Esophagus (tissue), 2 donors: ENCODE measurements at regions not wholly inside any gene's neighbourhood (a gene's known extent, or its start where the extent isn't known, plus 50 kb on each side); places are given as distances from the start of the nearest gene placed in this dataset.

Experiments used
- H3K27ac ChIP-seq, 2 donors: one replicate each; pipeline ENCODE4 v1.5.1; 2013; ENCODE audit warnings: low read depth in 2 of 2, mild to moderate bottlenecking in 2 of 2, inconsistent platforms in 1 of 2, low read length in 1 of 2, moderate library complexity in 1 of 2
- H3K27me3 ChIP-seq, 2 donors: one replicate each; pipeline ENCODE4 v1.6.1; 2013; ENCODE audit warnings: low read length in 2 of 2, control low read depth in 1 of 2, mild to moderate bottlenecking in 1 of 2; ENCODE audit not compliant: insufficient read depth in 2 of 2, control insufficient read depth in 1 of 2
- H3K36me3 ChIP-seq, 2 donors: one replicate each; pipeline ENCODE4 v1.6.1; 2013; ENCODE audit warnings: low read length in 1 of 2; ENCODE audit not compliant: control insufficient read depth in 2 of 2, insufficient read depth in 2 of 2
- H3K4me1 ChIP-seq, 2 donors: one replicate each; pipeline ENCODE4 v1.6.1; 2013; ENCODE audit warnings: low read length in 1 of 2; ENCODE audit not compliant: control insufficient read depth in 2 of 2, insufficient read depth in 2 of 2
- H3K4me3 ChIP-seq, 2 donors: one replicate each; pipeline ENCODE4 v1.5.1; 2013; ENCODE audit warnings: low read length in 2 of 2, mild to moderate bottlenecking in 2 of 2, low read depth in 1 of 2, moderate library complexity in 1 of 2
- H3K9me3 ChIP-seq, 2 donors: one replicate each; pipeline ENCODE4 v1.6.1; 2013; ENCODE audit warnings: mild to moderate bottlenecking in 2 of 2, low read depth in 1 of 2, low read length in 1 of 2, moderate library complexity in 1 of 2; ENCODE audit not compliant: control insufficient read depth in 2 of 2, insufficient read depth in 1 of 2
- WGBS, 2 donors: extraction: QIAGEN DNeasy Blood & Tissue Kit; methylation state at CpG; one replicate each; pipeline ENCODE4 v1.1.7; 2013; 5-methylcytosine and 5-hydroxymethylcytosine counted together
- donor health status: healthy with polysubstance abuse.
- donor health status: Bipolar disorder and iron deficiency.

DNA sequence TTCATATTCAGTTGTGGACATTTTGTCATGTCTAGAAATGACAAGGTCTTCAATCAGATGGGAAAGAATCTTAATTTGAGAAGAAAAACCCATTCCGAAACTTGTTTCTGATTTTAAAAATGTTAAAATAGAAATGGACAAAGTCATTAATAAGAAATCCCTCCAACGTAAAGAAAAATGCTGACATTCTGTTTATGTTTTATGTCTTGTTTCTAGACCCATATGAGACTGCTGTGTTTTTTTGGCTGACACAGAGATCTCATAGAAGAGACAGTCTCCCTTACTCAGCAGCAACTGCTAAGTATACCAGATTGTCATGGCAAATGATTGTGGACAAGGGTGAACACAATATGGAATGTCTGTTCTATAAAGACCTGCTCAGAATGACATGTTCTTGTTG is 538.5 kb downstream of the ZEB2 start:
- Histone ChIP-seq H3K4me3 (no peak overlapping the region), H3K27ac (no peak overlapping the region), H3K9me3 (no peaks in the 10 kb centered on the region), H3K27me3 (no peaks in the 10 kb centered on the region), H3K4me1 (no peaks in the 10 kb centered on the region), H3K36me3 (no peaks in the 10 kb centered on the region)
- WGBS, 2 donors = 97% methylated on average over 2 of the region's 2 CpGs

DNA sequence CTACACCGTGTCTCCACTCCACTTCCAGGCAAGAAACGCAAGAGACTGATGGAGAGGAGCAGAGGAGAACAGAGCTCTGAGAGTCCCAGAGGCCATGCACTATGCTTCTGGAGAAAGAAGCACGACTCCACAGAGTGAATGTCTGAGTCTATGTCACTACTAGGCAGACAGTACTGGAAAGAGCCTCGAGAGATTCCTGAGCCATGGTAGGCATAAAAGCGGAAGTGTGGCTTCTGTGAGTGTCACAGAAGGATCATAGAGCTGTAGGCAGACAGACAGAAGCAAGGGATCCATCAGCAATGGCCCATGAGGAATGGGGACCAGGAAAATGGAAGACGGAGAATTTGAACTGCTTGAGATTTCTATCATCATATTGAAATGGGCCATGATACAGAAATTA is 542.6 kb downstream of the ZEB2 start:
- Histone ChIP-seq H3K4me3 (no peak overlapping the region), H3K9me3 (no peaks in the 10 kb centered on the region), H3K36me3 (no peaks in the 10 kb centered on the region), H3K27me3 (no peaks in the 10 kb centered on the region), H3K4me1 (no peaks in the 10 kb centered on the region), H3K27ac (no peak overlapping the region)
- 93 to 95% methylated on average over 6 of the region's 6 CpGs for WGBS, 2 donors

- WGBS, 2 donors = 85 to 95% methylated on average over 1 of the region's 1 CpG
- H3K9me3 ChIP-seq = no peaks in the 10 kb centered on the region
- no peaks in the 10 kb centered on the region for H3K4me1 ChIP-seq
- H3K27me3 ChIP-seq = no peaks in the 10 kb centered on the region
- no peak overlapping the region for H3K4me3 ChIP-seq
- no peak overlapping the region for H3K27ac ChIP-seq
- H3K36me3 ChIP-seq = no peaks in the 10 kb centered on the region
Observed at GRCh38 chr2:143975216-143975615, 544.7 kb downstream of the ZEB2 start.

DNA sequence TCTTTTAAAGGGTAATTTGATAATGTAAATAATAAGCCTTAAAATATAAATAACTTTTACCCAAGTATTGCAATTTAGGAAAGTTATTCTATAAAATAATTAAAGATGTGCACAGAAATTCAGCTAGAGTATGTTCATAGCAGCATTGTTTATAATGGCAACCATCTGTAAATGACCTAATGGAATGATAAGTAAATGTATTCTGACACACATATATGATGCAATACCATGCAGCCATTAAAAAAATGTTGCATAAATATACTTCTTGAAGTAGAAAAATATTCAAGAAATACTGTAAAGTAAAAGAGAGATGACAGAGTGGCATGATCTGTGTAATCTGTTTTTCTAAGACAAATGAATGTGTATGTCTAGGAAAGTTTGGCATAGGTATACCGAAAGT is 545.7 kb downstream of the ZEB2 start:
- H3K36me3 ChIP-seq = no peaks in the 10 kb centered on the region
- WGBS, 2 donors = 85 to 98% methylated on average over 1 of the region's 1 CpG
- no peak overlapping the region for H3K27ac ChIP-seq
- no peaks in the 10 kb centered on the region for H3K9me3 ChIP-seq
- no peaks in the 10 kb centered on the region for H3K4me1 ChIP-seq
- no peak overlapping the region for H3K4me3 ChIP-seq
- H3K27me3 ChIP-seq = no peaks in the 10 kb centered on the region

DNA sequence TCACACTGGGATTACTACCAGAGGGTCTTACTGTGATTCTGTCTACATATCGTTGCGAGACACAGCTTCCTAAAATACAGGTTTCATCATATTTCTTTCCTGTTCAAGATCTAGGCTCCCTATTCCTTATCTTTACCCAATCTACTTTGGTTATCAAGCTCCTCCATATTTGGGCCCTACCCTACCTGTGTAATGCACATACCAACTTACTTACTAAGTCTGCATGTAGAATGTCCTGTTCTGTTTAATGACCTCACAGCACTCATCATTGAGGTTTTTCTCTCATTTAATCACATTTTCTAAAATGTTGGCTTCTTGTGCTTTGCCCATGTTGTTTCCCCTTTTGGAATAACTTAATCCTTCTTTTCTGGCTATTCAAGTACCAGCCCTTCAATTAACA is 551.1 kb downstream of the ZEB2 start:
- Histone ChIP-seq H3K27ac (no peak overlapping the region), H3K4me3 (no peak overlapping the region), H3K4me1 (no peaks in the 10 kb centered on the region), H3K9me3 (no peaks in the 10 kb centered on the region), H3K27me3 (no peaks in the 10 kb centered on the region), H3K36me3 (no peaks in the 10 kb centered on the region)
- WGBS, 2 donors = 90 to 94% methylated on average over 2 of the region's 2 CpGs

GRCh38 chr2:143968360-143968759 is 551.6 kb downstream of the ZEB2 start:
- 84 to 86% methylated on average over 4 of the region's 4 CpGs for WGBS, 2 donors
- no peaks in the 10 kb centered on the region for H3K9me3 ChIP-seq
- no peaks in the 10 kb centered on the region for H3K27me3 ChIP-seq
- no peak overlapping the region for H3K27ac ChIP-seq
- no peak overlapping the region for H3K4me3 ChIP-seq
- no peaks in the 10 kb centered on the region for H3K4me1 ChIP-seq
- no peaks in the 10 kb centered on the region for H3K36me3 ChIP-seq

DNA sequence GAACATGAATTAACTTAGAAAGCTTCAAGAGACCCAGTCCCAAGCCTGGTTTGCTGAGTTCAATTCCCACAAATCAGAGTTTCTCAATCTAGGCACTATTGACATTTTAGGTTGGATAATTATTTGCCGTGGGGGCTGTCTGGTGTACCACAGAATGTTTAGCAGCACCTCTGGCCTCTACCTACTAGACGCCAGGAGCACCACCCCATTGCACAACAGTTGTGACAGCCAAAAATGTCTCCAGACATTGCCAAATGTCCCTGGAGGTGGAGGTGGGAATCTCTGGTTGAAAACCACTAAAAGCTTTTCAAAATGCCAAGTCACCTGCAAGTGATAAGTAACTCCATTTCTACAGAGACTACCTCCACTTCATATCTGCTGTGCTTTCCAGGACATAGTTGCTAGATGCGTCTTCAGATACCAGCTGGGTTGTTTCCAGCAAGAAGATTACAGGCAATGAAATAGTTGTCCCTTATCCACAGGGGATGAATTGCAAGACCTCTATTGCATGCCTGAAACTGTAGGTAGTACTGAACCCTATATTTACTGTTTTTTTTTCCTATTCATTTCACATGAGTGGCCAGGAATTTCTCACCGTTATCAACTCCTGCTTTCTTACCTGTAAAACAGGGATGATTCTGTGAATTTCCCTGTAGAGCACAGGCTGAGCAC is 554.3 kb downstream of the ZEB2 start:
- H3K9me3 ChIP-seq = no peaks in the 10 kb centered on the region
- WGBS, 2 donors = 84 to 89% methylated on average over 4 of the region's 4 CpGs
- no peak overlapping the region for H3K4me3 ChIP-seq
- H3K4me1 ChIP-seq = no peaks in the 10 kb centered on the region
- H3K27me3 ChIP-seq = no peaks in the 10 kb centered on the region
- peaks cover 0 to 2% of the 10 kb centered on the region in 2 donors for H3K36me3 ChIP-seq
- no peak overlapping the region for H3K27ac ChIP-seq

GRCh38 chr2:143964891-143965290 is 555.0 kb downstream of the ZEB2 start:
- Histone ChIP-seq H3K4me3 (no peak overlapping the region), H3K36me3 (peaks cover 0 to 2% of the 10 kb centered on the region in 2 donors), H3K27me3 (no peaks in the 10 kb centered on the region), H3K4me1 (no peaks in the 10 kb centered on the region), H3K9me3 (no peaks in the 10 kb centered on the region), H3K27ac (no peak overlapping the region)
- 79 to 89% methylated on average over 1 of the region's 1 CpG for WGBS, 2 donors

DNA sequence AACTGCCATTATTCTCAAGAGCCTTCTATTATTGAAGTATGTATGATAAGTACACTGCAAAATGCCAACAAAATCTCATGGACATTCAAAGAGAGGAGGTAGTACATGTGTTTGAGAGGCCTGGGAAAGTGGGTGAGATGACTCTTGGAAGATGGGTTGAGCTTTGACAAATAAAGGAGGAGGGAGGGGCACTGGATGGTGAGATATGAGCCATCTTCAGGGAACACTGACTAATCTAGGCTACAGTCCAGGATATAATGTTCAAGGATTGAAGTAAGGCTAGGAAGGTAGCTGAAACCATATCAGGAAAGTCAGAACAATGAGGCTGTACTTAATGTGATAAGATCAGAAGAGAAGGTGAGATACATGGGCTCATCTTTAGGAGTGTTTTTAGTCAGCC is 559.7 kb downstream of the ZEB2 start:
- no peak overlapping the region for H3K27ac ChIP-seq
- H3K36me3 ChIP-seq = peaks cover 0 to 2% of the 10 kb centered on the region in 2 donors
- H3K4me3 ChIP-seq = no peak overlapping the region
- no peaks in the 10 kb centered on the region for H3K4me1 ChIP-seq
- no peaks in the 10 kb centered on the region for H3K27me3 ChIP-seq
- no peaks in the 10 kb centered on the region for H3K9me3 ChIP-seq

DNA sequence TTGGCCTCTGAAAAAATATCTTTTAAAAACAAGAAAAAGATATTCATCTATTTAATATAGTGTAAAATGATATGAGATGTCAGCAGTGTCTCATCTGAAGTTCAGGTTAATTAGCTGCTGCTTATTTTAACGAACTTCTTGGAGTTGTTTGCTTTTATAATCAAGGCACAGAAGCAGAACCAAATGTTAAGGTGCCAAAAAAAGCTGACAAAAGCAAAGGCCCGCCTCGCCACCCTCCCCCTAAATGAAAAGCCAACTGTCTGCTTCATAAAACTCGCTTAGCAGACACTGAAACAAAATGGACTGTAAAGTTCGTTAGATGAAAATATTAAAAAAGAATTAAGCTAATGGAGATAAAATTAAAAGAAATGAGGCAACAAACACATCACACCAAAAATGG is 562.6 kb downstream of the ZEB2 start:
- no peak overlapping the region for H3K4me3 ChIP-seq
- H3K36me3 ChIP-seq = peaks cover 0 to 2% of the 10 kb centered on the region in 2 donors
- no peaks in the 10 kb centered on the region for H3K27me3 ChIP-seq
- WGBS, 2 donors = 81 to 88% methylated on average over 5 of the region's 5 CpGs
- H3K27ac ChIP-seq = no peak overlapping the region
- no peaks in the 10 kb centered on the region for H3K4me1 ChIP-seq
- H3K9me3 ChIP-seq = no peaks in the 10 kb centered on the region
